GM10266 (cell line): ENCODE measurements at regions not wholly inside any gene's neighbourhood (a gene's known extent, or its start where the extent isn't known, plus 50 kb on each side); places are given as distances from the start of the nearest gene placed in this dataset.

Experiments used
- DNase-seq: peaks from one replicate; pipeline ENCODE4 v3.0.0; 2012; ENCODE audit errors: extremely low spot score
- CTCF ChIP-seq: IDR thresholded peaks from 2 replicates; pipeline ENCODE4 v1.5.1; 2012; ENCODE audit warnings: mild to moderate bottlenecking, low read depth; ENCODE audit not compliant: control insufficient read depth, insufficient read depth; ENCODE audit errors: missing control alignments

- DNase-seq: no peak
- no peak for TF ChIP-seq CTCF
These were observed 350.8 kb downstream of the DMRT2 start for GRCh38 chr9:1400983-1401382.

- DNase-seq: no peak
- no peak for TF ChIP-seq CTCF
These were observed 354.8 kb downstream of the DMRT2 start for GRCh38 chr9:1404940-1405339.

- no peak for DNase-seq
- TF ChIP-seq CTCF: no peak
These were observed 361.7 kb downstream of the DMRT2 start for GRCh38 chr9:1411826-1412225.

GRCh38 chr9:1414711-1415131 is 364.6 kb downstream of the DMRT2 start:
- TF ChIP-seq CTCF: no peak
- DNase-seq: no peak

- no peak for DNase-seq
- TF ChIP-seq CTCF: no peak
These were observed 365.0 kb downstream of the DMRT2 start for GRCh38 chr9:1415146-1415545.

GRCh38 chr9:1416261-1416660 is 366.1 kb downstream of the DMRT2 start:
- TF ChIP-seq CTCF: no peak
- DNase-seq: no peak

GRCh38 chr9:1421436-1421835 is 371.3 kb downstream of the DMRT2 start:
- TF ChIP-seq CTCF: no peak
- DNase-seq: no peak

GRCh38 chr9:1427875-1428274 is 377.7 kb downstream of the DMRT2 start:
- no peak for TF ChIP-seq CTCF
- DNase-seq: no peak
